Fibroblast of mammary gland (primary cell): ENCODE measurements at regions not wholly inside any gene's neighbourhood (a gene's known extent, or its start where the extent isn't known, plus 50 kb on each side); places are given as distances from the start of the nearest gene placed in this dataset.
"Not testable (repeated sequence)": the region's sequence is repeated elsewhere in the genome, so short reads cannot be mapped to it uniquely, and the experiment has no call there.

ENCODE experiments used
- DNase-seq: peaks from one replicate; pipeline ENCODE4 v3.0.0-alpha.2; 2010; ENCODE audit warnings: low read depth
- H3K4me3 ChIP-seq: 2 replicates; pipeline ENCODE4 v1.5.1; 2011; ENCODE audit warnings: low read depth, mild to moderate bottlenecking, low read length, moderate library complexity; ENCODE audit not compliant: control insufficient read depth
- CTCF ChIP-seq: conservative IDR thresholded peaks from 2 replicates; pipeline ENCODE4 v1.5.1; 2011; ENCODE audit warnings: low read depth, low read length, inconsistent platforms; ENCODE audit not compliant: control insufficient read depth, insufficient read depth

DNA sequence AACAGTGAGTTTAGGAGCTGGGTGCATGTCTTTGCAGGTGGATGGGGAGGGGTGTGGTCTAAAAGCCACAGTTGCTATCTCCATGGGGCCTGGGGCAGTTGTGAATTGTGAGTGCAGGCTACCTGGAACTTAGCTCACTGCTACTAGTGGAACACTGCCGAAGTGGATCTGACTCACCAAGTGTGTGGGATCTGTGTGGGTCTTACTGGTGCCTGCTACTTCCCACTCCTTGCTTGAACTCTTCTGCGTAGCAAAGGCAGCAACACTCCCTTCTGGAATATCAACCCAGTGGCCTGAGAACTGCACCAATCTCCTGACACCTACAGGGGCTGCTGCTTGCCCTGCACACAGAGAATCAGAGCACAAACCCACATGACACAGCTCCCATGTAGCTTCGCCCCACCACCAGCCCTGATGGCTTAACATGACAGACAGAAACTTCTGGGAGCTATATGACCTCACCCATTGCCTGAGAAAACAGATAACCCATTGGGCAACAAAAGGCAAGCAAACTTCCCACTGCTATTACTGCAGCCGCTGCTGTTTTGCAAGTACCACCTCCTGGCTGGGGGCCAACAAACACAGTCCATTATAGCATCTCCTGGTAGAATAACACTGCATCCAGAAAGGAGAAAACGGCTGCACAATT, 455.1 kb upstream of the DDX18 start:
- H3K4me3 ChIP-seq, result no peak overlapping the region
- no peak for TF ChIP-seq CTCF
- DNase-seq, result no peak

- DNase-seq, result no peak
- no peak overlapping the region for H3K4me3 ChIP-seq
- no peak for TF ChIP-seq CTCF
Observed at GRCh38 chr2:117360586-117360985, 453.9 kb upstream of the DDX18 start.

- no peak overlapping the region for H3K4me3 ChIP-seq
- no peak for TF ChIP-seq CTCF
- DNase-seq, result no peak
Observed at GRCh38 chr2:117378653-117379052, 435.8 kb upstream of the DDX18 start.

GRCh38 chr2:117379928-117380327, 434.6 kb upstream of the DDX18 start:
- H3K4me3 ChIP-seq, result no peak overlapping the region
- DNase-seq, result no peak
- no peak for TF ChIP-seq CTCF

GRCh38 chr2:117383997-117384396, 430.5 kb upstream of the DDX18 start:
- not testable (repeated sequence) for H3K4me3 ChIP-seq, DNase-seq

GRCh38 chr2:117396161-117396560, 418.3 kb upstream of the DDX18 start:
- no peak overlapping the region for H3K4me3 ChIP-seq
- no peak for DNase-seq
- TF ChIP-seq CTCF, result no peak

- H3K4me3 ChIP-seq, result no peak overlapping the region
- TF ChIP-seq CTCF, result no peak
- DNase-seq, result no peak
Observed at GRCh38 chr2:117401582-117401981, 412.9 kb upstream of the DDX18 start.

- no peak for DNase-seq
- TF ChIP-seq CTCF, result no peak
- H3K4me3 ChIP-seq, result no peak overlapping the region
Observed at GRCh38 chr2:117406443-117406842, 408.0 kb upstream of the DDX18 start.
